Activated CD8-positive, alpha-beta memory T cell treated with anti-CD3 and anti-CD28 coated beads, Interleukin-2, amount 10 ng/mL, durations not matched to agents 7 days and 5 days (primary cell): ENCODE measurements at regions not wholly inside any gene's neighbourhood (a gene's known extent, or its start where the extent isn't known, plus 50 kb on each side); places are given as distances from the start of the nearest gene placed in this dataset.

Source experiments
- ATAC-seq: fragments of 150-1000 bp; cut with Tn5 transposase; one replicate; pipeline ENCODE4 v1.10.0; 2021; ENCODE audit warnings: moderate library complexity
- CTCF ChIA-PET: fragments of 350-600 bp; sonication (Branson Sonifier 250); formaldehyde crosslinking; loops from one replicate; lab custom pipeline; 2021; ENCODE audit warnings: antibody characterized with exemption; lab: Charles Lee
- DNase-seq: peaks from one replicate; pipeline ENCODE4 v3.0.0-alpha.2; 2020
- H3K27ac Mint-ChIP-seq: one replicate; pipeline ENCODE4 v1.8.0; 2021; ENCODE audit warnings: mild to moderate bottlenecking, mixed read lengths
- H3K27me3 Mint-ChIP-seq: one replicate; pipeline ENCODE4 v1.8.0; 2021; ENCODE audit warnings: mixed read lengths
- H3K36me3 Mint-ChIP-seq: one replicate; pipeline ENCODE4 v1.8.0; 2021; ENCODE audit warnings: mild to moderate bottlenecking, mixed read lengths
- H3K4me1 Mint-ChIP-seq: one replicate; pipeline ENCODE4 v1.8.0; 2021; ENCODE audit warnings: mixed read lengths
- H3K4me3 Mint-ChIP-seq: one replicate; pipeline ENCODE4 v1.8.0; 2021; ENCODE audit warnings: mild to moderate bottlenecking, moderate library complexity, mixed read lengths
- H3K9me3 Mint-ChIP-seq: one replicate; pipeline ENCODE4 v1.8.0; 2022; ENCODE audit warnings: low read depth, mixed read lengths

DNA sequence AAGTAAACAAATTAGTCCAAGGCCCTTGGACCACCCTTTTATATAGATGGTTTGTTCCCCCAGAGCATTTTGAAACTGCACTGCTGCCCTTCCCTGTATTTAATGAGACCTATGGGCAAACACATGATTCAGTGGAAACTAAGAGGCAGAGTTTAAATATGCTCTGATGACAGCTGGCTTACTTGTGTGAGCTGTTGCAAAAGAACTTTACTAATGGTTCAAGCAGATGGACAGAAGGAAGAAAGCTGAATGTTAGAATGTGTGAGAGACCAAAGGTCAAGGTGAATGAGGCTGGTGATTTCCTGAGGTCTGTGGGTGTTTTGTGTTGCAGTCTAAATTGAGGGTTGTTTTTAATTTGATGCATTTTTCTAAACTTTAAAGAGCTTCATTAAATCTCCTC is 123.0 kb upstream of the CEP162 start:
- H3K36me3 Mint-ChIP-seq = no peaks in the 10 kb centered on the region
- ATAC-seq = no peak

DNA sequence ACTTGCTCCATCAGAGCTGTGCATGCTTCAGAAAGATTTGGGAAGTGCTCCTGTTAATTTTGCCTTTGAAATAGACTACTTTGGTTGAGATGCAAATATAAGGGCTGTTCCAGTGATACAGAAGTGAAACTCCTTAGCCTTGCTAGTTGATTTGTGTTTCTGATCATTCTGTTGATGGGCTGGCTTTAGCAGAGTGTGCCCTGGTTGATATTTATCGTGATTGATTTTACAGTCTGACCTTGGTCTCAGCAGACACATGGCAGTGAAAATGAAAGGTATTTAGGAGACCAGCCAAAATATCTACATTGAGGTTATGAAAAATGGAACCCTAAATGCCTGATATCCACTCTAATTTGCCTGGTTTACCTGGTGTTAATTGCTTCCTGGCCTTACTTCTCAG is 122.1 kb upstream of the CEP162 start:
- Mint-ChIP-seq H3K9me3 (no peaks in the 10 kb centered on the region), H3K4me3 (no peak overlapping the region), H3K27ac (no peak overlapping the region), H3K36me3 (no peaks in the 10 kb centered on the region), H3K27me3 (no peaks in the 10 kb centered on the region), H3K4me1 (no peaks in the 10 kb centered on the region)
- CTCF ChIA-PET = no interaction called here
- DNase-seq (no peak), ATAC-seq (no peak)

More for the DNA sequence above, 123.0 kb upstream of the CEP162 start:
- CTCF ChIA-PET = no interaction called here
- DNase-seq = no peak
- Mint-ChIP-seq H3K9me3 (no peaks in the 10 kb centered on the region), H3K4me1 (no peaks in the 10 kb centered on the region), H3K4me3 (no peak overlapping the region), H3K27ac (no peak overlapping the region), H3K27me3 (no peaks in the 10 kb centered on the region)

DNA sequence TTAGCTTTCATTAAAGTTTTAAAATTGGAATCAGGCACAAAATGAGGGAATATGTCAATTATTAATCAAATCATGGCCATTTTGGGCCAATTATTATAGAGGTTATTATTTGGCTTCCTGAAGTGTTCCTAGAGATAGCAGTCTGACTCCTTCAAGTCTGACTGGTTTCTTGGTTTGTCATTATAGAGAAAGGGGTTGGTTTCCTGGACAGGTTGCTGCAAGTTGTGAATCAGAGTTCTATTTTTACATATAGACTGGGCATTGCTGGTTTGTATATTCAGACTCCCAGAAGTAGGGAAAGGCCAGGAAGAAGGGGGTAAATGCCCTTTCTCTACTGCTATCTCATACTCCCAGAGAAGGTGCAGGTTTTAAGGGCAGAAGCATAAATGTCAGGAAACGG is 121.4 kb upstream of the CEP162 start:
- H3K4me3 Mint-ChIP-seq = no peak overlapping the region
- no peak overlapping the region for H3K27ac Mint-ChIP-seq
- DNase-seq (no peak), ATAC-seq (no peak)
- H3K27me3 Mint-ChIP-seq = no peaks in the 10 kb centered on the region
- H3K4me1 Mint-ChIP-seq = no peaks in the 10 kb centered on the region
- CTCF ChIA-PET = no interaction called here
- H3K36me3 Mint-ChIP-seq = no peaks in the 10 kb centered on the region
- H3K9me3 Mint-ChIP-seq = no peaks in the 10 kb centered on the region

DNA sequence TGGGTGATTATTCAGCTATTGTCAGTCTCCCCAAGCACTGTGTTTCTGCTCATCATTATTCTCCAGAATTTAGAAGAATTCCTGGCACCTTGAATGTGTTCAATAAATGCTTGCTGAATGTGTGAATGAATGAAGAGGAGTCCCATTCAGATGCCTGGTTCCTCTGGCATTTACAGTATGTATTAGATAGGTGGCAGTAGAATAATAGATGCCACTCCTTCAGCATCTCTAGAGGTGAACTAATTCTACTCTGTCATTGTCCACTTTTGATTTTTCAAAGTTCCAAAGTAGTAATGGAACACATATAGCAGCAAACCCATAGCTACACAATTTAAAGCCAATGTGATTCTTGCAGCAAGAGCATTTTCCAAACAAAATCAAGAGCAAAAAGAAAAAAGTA is 118.9 kb upstream of the CEP162 start:
- no peak overlapping the region for H3K4me3 Mint-ChIP-seq
- ATAC-seq (no peak), DNase-seq (no peak)
- H3K27ac Mint-ChIP-seq = no peak overlapping the region
- H3K27me3 Mint-ChIP-seq = no peaks in the 10 kb centered on the region
- CTCF ChIA-PET = no interaction called here
- no peaks in the 10 kb centered on the region for H3K4me1 Mint-ChIP-seq
- H3K36me3 Mint-ChIP-seq = no peaks in the 10 kb centered on the region
- H3K9me3 Mint-ChIP-seq = no peaks in the 10 kb centered on the region

DNA sequence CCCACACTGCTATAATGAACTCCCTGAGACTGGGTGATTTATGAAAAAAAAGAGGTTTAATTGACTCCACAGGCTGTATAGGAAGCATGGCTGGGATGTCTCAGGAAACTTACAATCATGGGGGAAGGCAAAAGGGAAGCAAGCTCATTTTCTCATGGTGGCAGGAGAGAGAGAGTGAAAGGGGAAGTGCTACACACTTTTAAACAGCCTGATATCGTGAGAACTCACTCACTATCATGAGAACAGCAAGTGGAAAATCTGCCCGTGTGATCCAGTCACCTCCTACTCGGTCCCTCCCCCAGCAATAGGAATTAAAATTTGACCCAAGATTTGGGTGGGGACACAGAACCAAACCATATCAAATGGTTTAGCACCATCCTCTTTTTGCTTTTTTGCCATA is 116.6 kb upstream of the CEP162 start:
- H3K27me3 Mint-ChIP-seq = no peaks in the 10 kb centered on the region
- CTCF ChIA-PET = no interaction called here
- H3K9me3 Mint-ChIP-seq = no peaks in the 10 kb centered on the region
- ATAC-seq = no peak
- H3K36me3 Mint-ChIP-seq = no peaks in the 10 kb centered on the region
- no peak overlapping the region for H3K4me3 Mint-ChIP-seq
- DNase-seq = no peak
- no peaks in the 10 kb centered on the region for H3K4me1 Mint-ChIP-seq
- H3K27ac Mint-ChIP-seq = no peak overlapping the region

DNA sequence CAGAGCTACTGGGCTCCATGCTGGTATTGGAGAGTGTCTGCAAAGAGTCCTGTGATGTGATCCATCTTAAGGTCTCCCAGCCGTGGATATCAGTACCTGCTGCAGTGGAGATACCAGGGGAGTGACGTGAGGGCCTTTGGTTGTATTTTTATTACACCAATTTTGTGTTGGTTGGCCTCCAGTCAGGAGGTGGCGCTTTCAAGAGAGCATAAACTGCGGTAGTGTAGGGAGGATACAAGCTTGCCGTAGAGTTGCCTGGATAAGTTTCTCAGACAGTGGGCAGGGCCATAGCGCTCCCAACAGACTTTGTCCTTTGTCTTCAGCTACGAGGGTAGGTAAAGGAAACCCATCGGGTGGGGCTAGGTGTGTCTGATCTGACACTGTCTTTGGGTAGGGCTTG is 113.0 kb upstream of the CEP162 start:
- H3K9me3 Mint-ChIP-seq = no peaks in the 10 kb centered on the region
- no peaks in the 10 kb centered on the region for H3K4me1 Mint-ChIP-seq
- CTCF ChIA-PET = no interaction called here
- ATAC-seq (no peak), DNase-seq (no peak)
- H3K36me3 Mint-ChIP-seq = no peaks in the 10 kb centered on the region
- no peak overlapping the region for H3K4me3 Mint-ChIP-seq
- H3K27me3 Mint-ChIP-seq = no peaks in the 10 kb centered on the region
- H3K27ac Mint-ChIP-seq = no peak overlapping the region

DNA sequence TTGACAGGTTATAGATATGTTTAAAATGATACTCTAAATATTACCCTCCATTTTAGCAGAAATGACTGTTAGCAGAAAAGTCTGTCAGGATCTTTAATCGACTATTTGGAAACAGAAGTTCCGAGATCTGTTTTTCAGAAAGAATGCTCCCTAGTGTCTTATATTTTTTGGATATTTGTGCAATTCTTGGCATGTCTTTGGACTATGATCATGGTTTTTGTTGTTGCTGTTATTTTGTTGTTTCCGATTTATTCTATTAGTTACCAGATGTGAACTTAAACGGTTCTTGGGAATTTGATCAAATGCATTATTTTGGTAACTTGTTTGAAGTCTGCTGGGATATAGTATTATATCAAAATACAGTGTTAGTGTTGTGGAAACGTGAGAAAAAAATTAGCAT is 106.4 kb upstream of the CEP162 start:
- Mint-ChIP-seq H3K4me1 (no peaks in the 10 kb centered on the region), H3K4me3 (no peak overlapping the region), H3K36me3 (no peaks in the 10 kb centered on the region), H3K27ac (no peak overlapping the region), H3K9me3 (no peaks in the 10 kb centered on the region), H3K27me3 (no peaks in the 10 kb centered on the region)
- ATAC-seq = no peak
- DNase-seq = no peak
- CTCF ChIA-PET = no interaction called here

DNA sequence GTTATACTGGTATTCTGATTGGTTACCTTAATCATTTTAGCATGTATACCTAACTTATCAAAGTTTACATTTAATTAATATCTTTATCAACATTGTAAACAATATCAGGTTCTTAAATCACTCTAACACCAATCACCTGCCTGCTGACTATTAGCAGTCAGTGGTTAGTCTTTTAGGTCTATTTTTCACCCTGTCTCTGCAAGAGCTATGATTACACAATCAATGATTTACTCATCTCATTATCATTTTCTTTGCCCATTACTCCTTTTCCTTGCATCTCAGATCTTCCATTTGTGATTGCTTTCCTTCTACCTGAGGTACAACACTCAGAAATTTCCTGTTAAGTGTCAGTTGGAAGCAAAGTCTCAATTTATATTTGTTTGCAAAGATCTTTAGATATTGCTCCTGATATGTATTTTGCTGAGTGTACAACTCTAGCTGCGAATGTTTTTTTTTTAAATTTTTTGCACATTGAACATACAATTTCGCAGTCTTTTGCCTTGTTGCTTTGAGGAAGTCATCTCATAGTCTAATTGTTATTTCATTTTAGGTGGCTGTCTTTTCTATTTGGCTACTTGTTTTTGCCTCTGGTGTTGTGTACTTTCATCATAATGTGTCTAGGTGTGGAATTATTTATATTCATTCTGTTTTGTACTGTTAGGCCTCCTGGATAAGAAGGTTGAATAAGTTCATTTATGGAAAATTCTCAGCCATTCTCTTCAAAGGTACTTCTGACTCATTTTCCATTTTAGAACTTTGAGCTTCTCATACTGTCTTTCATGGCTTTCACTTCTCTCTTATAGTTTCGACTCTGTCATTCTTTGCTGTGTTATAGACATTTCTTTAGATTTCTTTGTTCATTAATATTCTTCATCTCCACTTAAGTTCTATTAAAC is 104.9 kb upstream of the CEP162 start:
- Mint-ChIP-seq H3K9me3 (no peaks in the 10 kb centered on the region), H3K27me3 (no peaks in the 10 kb centered on the region), H3K36me3 (no peaks in the 10 kb centered on the region), H3K4me1 (no peaks in the 10 kb centered on the region), H3K27ac (no peak overlapping the region), H3K4me3 (no peak overlapping the region)
- CTCF ChIA-PET = no interaction called here
- DNase-seq (no peak), ATAC-seq (no peak)

DNA sequence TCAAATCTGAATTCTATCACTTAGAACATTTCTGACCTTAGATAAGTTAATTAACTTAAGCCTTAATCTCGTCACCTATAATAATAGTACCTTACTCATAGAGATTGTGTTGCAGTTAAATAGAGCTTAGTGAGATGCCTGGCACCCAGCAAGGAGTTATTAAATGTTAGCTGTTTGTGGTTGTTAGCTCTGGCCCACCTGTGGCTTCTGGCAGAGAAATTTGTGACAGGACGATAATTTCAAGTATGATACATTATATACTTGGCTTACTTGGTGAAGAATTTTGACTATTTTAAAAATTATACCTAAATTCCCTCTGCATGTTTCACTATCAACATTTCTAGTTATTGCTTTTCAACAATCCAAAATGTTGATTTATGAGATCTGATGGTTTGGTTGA is 102.9 kb upstream of the CEP162 start:
- no peaks in the 10 kb centered on the region for H3K36me3 Mint-ChIP-seq
- CTCF ChIA-PET = no interaction called here
- no peak overlapping the region for H3K4me3 Mint-ChIP-seq
- H3K9me3 Mint-ChIP-seq = no peaks in the 10 kb centered on the region
- no peak overlapping the region for H3K27ac Mint-ChIP-seq
- ATAC-seq (no peak), DNase-seq (no peak)
- no peaks in the 10 kb centered on the region for H3K27me3 Mint-ChIP-seq
- no peaks in the 10 kb centered on the region for H3K4me1 Mint-ChIP-seq

DNA sequence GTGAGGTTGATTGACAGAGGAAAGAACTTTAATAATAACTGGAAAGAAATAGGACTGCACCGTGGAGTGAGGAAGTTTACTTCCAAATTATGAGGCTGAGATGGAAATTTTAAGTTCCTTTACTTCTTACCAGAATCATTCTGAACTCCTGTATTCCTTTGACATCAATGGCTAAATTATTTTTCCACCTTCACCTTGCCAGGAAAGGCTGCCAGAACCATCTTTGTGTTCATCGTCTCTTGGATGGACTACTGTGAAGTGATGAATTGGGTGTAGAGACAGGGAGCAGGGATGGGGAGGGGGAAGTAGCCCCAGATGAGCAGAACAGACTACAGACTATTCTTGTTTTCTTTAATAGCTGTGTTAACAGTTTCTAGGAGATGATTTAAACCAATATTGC is 102.1 kb upstream of the CEP162 start:
- no peaks in the 10 kb centered on the region for H3K4me1 Mint-ChIP-seq
- CTCF ChIA-PET = no interaction called here
- no peaks in the 10 kb centered on the region for H3K36me3 Mint-ChIP-seq
- no peaks in the 10 kb centered on the region for H3K27me3 Mint-ChIP-seq
- DNase-seq (no peak), ATAC-seq (no peak)
- H3K4me3 Mint-ChIP-seq = no peak overlapping the region
- H3K27ac Mint-ChIP-seq = no peak overlapping the region
- no peaks in the 10 kb centered on the region for H3K9me3 Mint-ChIP-seq

DNA sequence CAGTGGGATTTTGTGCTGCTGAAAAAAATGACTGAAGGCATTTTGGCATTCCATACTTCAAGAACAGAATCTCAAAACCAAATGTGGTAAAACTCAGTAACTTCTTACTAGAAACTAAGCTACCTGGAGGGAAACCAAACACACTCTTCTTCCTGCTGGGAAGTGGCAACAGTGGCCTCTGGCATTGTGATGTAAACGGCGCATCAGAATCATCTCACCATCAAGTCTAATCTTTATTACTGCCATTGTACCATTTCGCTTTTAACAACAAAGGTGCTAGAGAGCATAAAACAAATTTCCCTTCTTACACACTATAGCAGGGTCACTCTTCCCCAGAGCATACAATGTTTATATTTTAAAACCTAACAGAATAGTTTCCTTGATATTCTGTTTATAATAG is 101.6 kb upstream of the CEP162 start:
- Mint-ChIP-seq H3K27ac (no peak overlapping the region), H3K36me3 (no peaks in the 10 kb centered on the region), H3K4me3 (no peak overlapping the region), H3K9me3 (no peaks in the 10 kb centered on the region), H3K4me1 (no peaks in the 10 kb centered on the region), H3K27me3 (no peaks in the 10 kb centered on the region)
- no peak for ATAC-seq
- DNase-seq = no peak
- CTCF ChIA-PET = no interaction called here

DNA sequence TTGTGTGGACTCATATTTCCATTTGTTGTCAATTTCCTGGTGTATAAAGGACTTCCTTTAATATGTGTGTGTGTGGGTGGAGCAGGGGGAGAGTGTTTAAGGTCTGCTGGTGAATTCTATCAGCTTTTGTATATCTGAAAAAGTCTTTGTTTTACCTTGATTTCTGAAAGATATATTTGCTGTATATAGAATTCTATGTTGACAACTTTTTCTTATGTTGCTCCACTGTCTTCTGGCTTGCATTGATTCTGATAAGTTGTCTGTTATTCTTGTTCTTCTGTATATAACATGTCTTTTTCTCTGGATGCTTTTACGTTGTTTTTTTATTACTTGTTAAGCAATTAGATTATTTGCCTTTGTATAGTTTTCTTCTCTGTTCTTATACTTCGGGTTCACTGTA is 90.0 kb upstream of the CEP162 start:
- no peak overlapping the region for H3K27ac Mint-ChIP-seq
- H3K4me1 Mint-ChIP-seq = no peaks in the 10 kb centered on the region
- CTCF ChIA-PET = no interaction called here
- no peak for DNase-seq
- H3K27me3 Mint-ChIP-seq = no peaks in the 10 kb centered on the region
- H3K4me3 Mint-ChIP-seq = no peak overlapping the region
- H3K36me3 Mint-ChIP-seq = no peaks in the 10 kb centered on the region
- H3K9me3 Mint-ChIP-seq = no peaks in the 10 kb centered on the region
- ATAC-seq = no peak

DNA sequence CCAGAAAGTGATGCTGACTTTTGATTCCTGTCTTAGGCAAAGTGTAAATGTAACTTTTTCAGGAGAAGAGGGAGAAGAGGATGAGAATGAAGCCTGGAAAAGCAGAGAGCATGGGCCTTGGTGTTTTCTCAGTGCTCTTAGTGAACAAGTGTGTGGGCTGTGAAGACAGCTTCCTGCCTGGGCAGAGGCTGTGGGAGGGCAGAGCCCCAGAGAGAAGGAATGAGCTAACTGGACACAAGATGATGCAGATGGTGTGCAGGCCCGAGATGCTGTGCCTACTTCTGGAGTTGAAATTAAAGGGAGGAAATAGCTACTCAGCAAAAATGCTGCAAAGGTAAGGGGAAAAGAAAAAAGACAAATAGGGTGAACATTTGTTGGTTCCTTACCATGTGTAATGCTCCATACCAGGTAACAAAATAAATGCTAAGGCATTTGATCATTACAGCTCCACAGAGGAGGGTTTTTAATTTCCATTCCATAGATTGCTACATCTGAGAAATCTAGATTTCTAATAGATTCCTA is 87.0 kb upstream of the CEP162 start:
- Mint-ChIP-seq H3K4me3 (no peak overlapping the region), H3K27ac (no peak overlapping the region), H3K27me3 (no peaks in the 10 kb centered on the region), H3K36me3 (no peaks in the 10 kb centered on the region), H3K4me1 (no peaks in the 10 kb centered on the region), H3K9me3 (no peaks in the 10 kb centered on the region)
- CTCF ChIA-PET = no interaction called here
- ATAC-seq (no peak), DNase-seq (no peak)

DNA sequence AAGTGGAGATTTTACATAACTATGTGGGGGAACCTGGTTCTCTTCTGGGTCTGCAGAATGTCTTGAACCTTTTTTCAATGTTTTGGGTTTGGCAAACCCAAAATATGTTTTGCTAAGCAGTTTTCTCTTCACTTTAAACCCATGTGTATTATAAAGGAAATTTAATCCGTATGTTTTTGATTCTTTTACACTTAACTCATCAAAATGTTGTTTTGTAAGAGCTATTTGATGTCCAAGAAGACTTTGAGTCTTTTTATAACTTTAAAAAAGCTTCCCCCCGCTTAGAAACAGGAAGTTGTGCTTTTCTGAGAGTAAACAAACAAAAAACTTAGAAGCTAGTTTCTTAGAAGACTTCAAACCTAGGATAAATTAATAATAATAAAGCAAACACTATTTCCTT is 81.9 kb upstream of the CEP162 start:
- DNase-seq (no peak), ATAC-seq (no peak)
- H3K9me3 Mint-ChIP-seq = no peaks in the 10 kb centered on the region
- no peaks in the 10 kb centered on the region for H3K27me3 Mint-ChIP-seq
- H3K4me1 Mint-ChIP-seq = no peaks in the 10 kb centered on the region
- CTCF ChIA-PET = no interaction called here
- no peak overlapping the region for H3K27ac Mint-ChIP-seq
- H3K36me3 Mint-ChIP-seq = no peaks in the 10 kb centered on the region
- H3K4me3 Mint-ChIP-seq = no peak overlapping the region
